Hepatocyte (in vitro differentiated cells): ENCODE measurements at regions not wholly inside any gene's neighbourhood (a gene's known extent, or its start where the extent isn't known, plus 50 kb on each side); places are given as distances from the start of the nearest gene placed in this dataset.

Experiments used
- DNase-seq: peaks from one replicate; pipeline ENCODE4 v3.0.0-alpha.2; 2016; ENCODE audit warnings: low spot score
- H2AFZ ChIP-seq: fragments of 200-600 bp; sonication (generic); 2 replicates; pipeline ENCODE4 v1.6.0; 2016; ENCODE audit warnings: antibody characterized with exemption, mild to moderate bottlenecking
- H3K27ac ChIP-seq: fragments of 200-600 bp; sonication (generic); 2 replicates; pipeline ENCODE4 v1.5.1; 2016; ENCODE audit warnings: mild to moderate bottlenecking
- H3K27me3 ChIP-seq: fragments of 200-600 bp; sonication (generic); 2 replicates; pipeline ENCODE4 v1.6.1; 2016
- H3K36me3 ChIP-seq: fragments of 200-600 bp; sonication (generic); replicated peaks from 2 replicates; pipeline ENCODE4 v1.5.1; 2016; ENCODE audit warnings: low read depth; ENCODE audit not compliant: insufficient read depth
- H3K4me1 ChIP-seq: fragments of 200-600 bp; sonication (generic); 2 replicates; pipeline ENCODE4 v1.5.1; 2016; ENCODE audit warnings: mild to moderate bottlenecking, moderate library complexity; ENCODE audit not compliant: insufficient read depth
- H3K4me2 ChIP-seq: fragments of 200-600 bp; sonication (generic); 2 replicates; pipeline ENCODE4 v1.6.0; 2016
- H3K4me3 ChIP-seq: fragments of 200-600 bp; sonication (generic); 2 replicates; pipeline ENCODE4 v1.5.1; 2016; ENCODE audit warnings: mild to moderate bottlenecking
- H3K79me2 ChIP-seq: fragments of 200-600 bp; sonication (generic); 2 replicates; pipeline ENCODE4 v1.6.0; 2017; ENCODE audit warnings: mild to moderate bottlenecking
- H3K9me2 ChIP-seq: fragments of 200-600 bp; sonication (generic); replicated peaks from 2 replicates; pipeline ENCODE4 v1.6.0; 2017; ENCODE audit warnings: mild to moderate bottlenecking; ENCODE audit not compliant: insufficient read depth
- H3K9me3 ChIP-seq: fragments of 200-600 bp; sonication (generic); 2 replicates; pipeline ENCODE4 v1.5.1; 2016; ENCODE audit warnings: low read depth, mild to moderate bottlenecking
- H4K20me1 ChIP-seq: fragments of 200-600 bp; sonication (generic); 2 replicates; pipeline ENCODE4 v1.6.0; 2016; ENCODE audit warnings: mild to moderate bottlenecking; ENCODE audit not compliant: insufficient read depth, poor library complexity, severe bottlenecking
- EZH2 ChIP-seq: fragments of 200-600 bp; sonication (generic); IDR thresholded peaks from 2 replicates; pipeline ENCODE4 v1.6.1; 2016; ENCODE audit warnings: antibody characterized with exemption, mild to moderate bottlenecking, borderline replicate concordance
- EZH2phosphoT487 ChIP-seq: fragments of 200-600 bp; sonication (generic); IDR thresholded peaks from one replicate; pipeline ENCODE4 v1.6.1; 2018; ENCODE audit warnings: antibody characterized with exemption, mild to moderate bottlenecking, low read depth, moderate library complexity; ENCODE audit not compliant: unreplicated experiment, severe bottlenecking
- WGBS: methylation state at CpG from one replicate; pipeline ENCODE4 v1.1.6; 2016; ENCODE audit warnings: low lambda C conversion rate; ENCODE audit errors: missing lambda C conversion rate; 5-methylcytosine and 5-hydroxymethylcytosine counted together
- TF ChIP-seq, protein P1 (sequence below): fragments of 200-600 bp; sonication (generic); IDR thresholded peaks from 2 replicates; pipeline ENCODE4 v1.5.1; 2016; ENCODE audit warnings: antibody characterized with exemption, mild to moderate bottlenecking; ENCODE audit not compliant: poor library complexity

DNA sequence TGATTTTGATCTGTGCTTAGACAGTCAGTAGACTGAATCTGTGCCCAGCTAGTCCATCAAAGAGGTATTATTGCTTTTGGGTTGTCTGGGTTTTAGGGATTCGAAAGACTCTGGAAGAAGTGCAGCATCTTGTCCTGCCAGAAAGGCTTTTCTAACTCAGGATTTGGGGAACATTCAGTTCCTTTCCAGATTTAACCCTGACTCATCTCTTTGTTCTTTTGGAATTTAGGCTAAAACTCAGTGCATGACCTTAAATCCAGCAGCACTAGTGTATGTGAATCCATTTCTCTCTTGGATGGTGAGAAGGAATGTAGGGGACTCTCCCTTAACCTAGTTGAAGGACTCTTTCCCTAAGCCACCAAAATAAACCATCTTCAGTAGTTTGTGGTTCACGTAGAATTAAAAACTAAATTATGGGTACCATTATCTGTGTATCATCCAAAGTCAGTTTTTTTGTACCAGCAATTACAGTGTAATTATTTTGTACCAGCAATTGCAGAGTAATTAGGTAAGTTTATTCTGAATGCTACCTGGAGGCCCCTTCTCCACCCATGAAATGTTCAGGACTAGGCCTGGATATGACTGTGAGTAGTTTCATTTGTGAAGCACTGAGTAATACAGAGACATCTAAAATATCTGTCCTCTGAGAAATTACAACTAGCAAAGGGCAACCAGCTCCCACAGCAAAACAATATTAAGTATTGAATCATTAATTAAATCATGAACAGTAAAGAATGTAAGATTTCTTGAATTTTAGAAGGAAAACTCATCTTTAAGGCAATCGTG is 384.0 kb downstream of the TMA16 start:
- no peaks in the 10 kb centered on the region for H4K20me1 ChIP-seq
- no peaks in the 10 kb centered on the region for H3K9me3 ChIP-seq
- no peaks in the 10 kb centered on the region for H3K9me2 ChIP-seq
- H2AFZ ChIP-seq, result no peak overlapping the region
- TF ChIP-seq EZH2phosphoT487 (no peak), EZH2 (no peak)
- TF ChIP-seq, protein P1, sequence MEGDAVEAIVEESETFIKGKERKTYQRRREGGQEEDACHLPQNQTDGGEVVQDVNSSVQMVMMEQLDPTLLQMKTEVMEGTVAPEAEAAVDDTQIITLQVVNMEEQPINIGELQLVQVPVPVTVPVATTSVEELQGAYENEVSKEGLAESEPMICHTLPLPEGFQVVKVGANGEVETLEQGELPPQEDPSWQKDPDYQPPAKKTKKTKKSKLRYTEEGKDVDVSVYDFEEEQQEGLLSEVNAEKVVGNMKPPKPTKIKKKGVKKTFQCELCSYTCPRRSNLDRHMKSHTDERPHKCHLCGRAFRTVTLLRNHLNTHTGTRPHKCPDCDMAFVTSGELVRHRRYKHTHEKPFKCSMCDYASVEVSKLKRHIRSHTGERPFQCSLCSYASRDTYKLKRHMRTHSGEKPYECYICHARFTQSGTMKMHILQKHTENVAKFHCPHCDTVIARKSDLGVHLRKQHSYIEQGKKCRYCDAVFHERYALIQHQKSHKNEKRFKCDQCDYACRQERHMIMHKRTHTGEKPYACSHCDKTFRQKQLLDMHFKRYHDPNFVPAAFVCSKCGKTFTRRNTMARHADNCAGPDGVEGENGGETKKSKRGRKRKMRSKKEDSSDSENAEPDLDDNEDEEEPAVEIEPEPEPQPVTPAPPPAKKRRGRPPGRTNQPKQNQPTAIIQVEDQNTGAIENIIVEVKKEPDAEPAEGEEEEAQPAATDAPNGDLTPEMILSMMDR, result no peak
- no peak overlapping the region for H3K4me3 ChIP-seq
- no peaks in the 10 kb centered on the region for H3K79me2 ChIP-seq
- no peak overlapping the region for H3K4me2 ChIP-seq
- H3K36me3 ChIP-seq, result no peaks in the 10 kb centered on the region
- H3K27ac ChIP-seq, result no peak overlapping the region
- no peaks in the 10 kb centered on the region for H3K27me3 ChIP-seq
- WGBS, result 93% methylated on average over 3 of the region's 3 CpGs
- H3K4me1 ChIP-seq, result no peaks in the 10 kb centered on the region
- DNase-seq, result no peak

DNA sequence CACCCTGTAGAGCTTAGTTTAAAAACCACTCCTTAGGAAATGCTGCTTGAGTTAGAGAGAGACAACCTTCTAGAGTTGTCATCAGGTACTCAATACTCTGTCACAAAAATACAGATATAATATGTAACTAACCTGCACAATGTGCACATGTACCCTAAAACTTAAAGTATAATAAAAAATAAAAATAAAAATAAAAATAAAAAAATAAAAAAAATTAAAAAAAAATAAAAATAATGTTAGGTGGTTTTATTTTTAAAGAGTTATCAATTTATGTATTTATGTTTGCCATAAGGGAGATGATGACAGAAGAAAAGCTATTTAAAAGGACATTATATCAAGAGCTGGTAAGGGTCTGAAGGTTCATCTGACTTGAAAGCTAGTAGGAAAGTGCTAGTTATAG is 397.9 kb downstream of the TMA16 start:
- Histone ChIP-seq H3K9me3 (no peaks in the 10 kb centered on the region), H3K4me2 (no peak overlapping the region), H3K36me3 (no peaks in the 10 kb centered on the region), H2AFZ (no peak overlapping the region), H3K27me3 (no peaks in the 10 kb centered on the region), H3K79me2 (no peaks in the 10 kb centered on the region), H4K20me1 (no peaks in the 10 kb centered on the region), H3K4me3 (no peak overlapping the region), H3K4me1 (no peaks in the 10 kb centered on the region), H3K9me2 (no peaks in the 10 kb centered on the region), H3K27ac (no peak overlapping the region)
- TF ChIP-seq EZH2, result no peak
- TF ChIP-seq, protein P1, result no peak
- no peak for TF ChIP-seq EZH2phosphoT487
- no peak for DNase-seq

DNA sequence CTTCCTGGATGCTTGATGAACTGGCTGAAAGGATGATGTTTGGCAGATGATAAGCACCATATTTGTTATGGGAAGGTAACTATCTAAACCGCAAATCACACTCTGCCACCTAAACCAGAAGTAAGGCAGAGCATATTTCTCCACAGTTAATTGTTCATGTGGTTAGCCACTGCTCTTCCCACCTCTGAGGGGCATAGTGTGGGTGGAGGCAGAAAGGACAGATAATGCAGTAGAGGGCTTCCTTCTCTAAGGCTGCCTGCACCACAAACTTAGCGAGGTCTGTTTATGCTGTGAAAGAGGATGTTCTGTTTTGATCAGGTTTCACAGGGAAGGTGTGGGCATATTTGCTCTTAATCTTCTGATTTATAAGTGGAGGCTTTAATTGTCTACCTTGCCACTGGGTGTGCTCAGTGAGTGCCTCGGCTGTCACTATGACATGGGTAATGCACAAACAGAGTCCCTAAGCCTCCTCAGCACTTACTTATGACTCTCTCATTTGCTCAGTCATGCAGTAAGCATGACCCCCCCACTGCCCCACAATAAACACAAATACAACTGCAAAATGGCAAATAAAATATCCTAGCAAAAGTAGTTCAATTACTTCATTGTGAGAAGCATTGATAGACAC is 401.0 kb downstream of the TMA16 start:
- TF ChIP-seq, protein P1, result no peak
- TF ChIP-seq EZH2phosphoT487 (no peak), EZH2 (no peak)
- WGBS, result 88% methylated on average over 3 of the region's 3 CpGs
- no peaks in the 10 kb centered on the region for H3K27me3 ChIP-seq

More for the DNA sequence above, 401.0 kb downstream of the TMA16 start:
- H3K9me3 ChIP-seq, result no peaks in the 10 kb centered on the region
- H2AFZ ChIP-seq, result no peak overlapping the region
- no peak overlapping the region for H3K4me3 ChIP-seq
- H3K36me3 ChIP-seq, result no peaks in the 10 kb centered on the region
- no peak overlapping the region for H3K4me2 ChIP-seq
- no peaks in the 10 kb centered on the region for H3K9me2 ChIP-seq
- no peaks in the 10 kb centered on the region for H3K4me1 ChIP-seq
- no peak for DNase-seq
- H3K79me2 ChIP-seq, result no peaks in the 10 kb centered on the region
- no peaks in the 10 kb centered on the region for H4K20me1 ChIP-seq
- H3K27ac ChIP-seq, result no peak overlapping the region
